H9 (cell line): ENCODE measurements at regions not wholly inside any gene's neighbourhood (a gene's known extent, or its start where the extent isn't known, plus 50 kb on each side); places are given as distances from the start of the nearest gene placed in this dataset.

Experiments used
- DNase-seq: peaks from one replicate; pipeline ENCODE4 v3.0.0-alpha.2; 2017
- H2AFZ ChIP-seq: one replicate; pipeline ENCODE4 v1.6.1; 2013; ENCODE audit warnings: mild to moderate bottlenecking, low read length, control low read depth, moderate library complexity
- H2AK5ac ChIP-seq: 2 replicates; pipeline ENCODE4 v1.6.1; 2013; ENCODE audit warnings: low read length, control low read depth, mixed read lengths; ENCODE audit not compliant: insufficient read length
- H2BK120ac ChIP-seq: one replicate; pipeline ENCODE4 v1.6.1; 2013; ENCODE audit warnings: low read depth, mild to moderate bottlenecking, low read length, control low read depth, inconsistent platforms; ENCODE audit not compliant: poor library complexity, severe bottlenecking
- H2BK12ac ChIP-seq: 2 replicates; pipeline ENCODE4 v1.6.1; 2013; ENCODE audit warnings: low read length, control low read depth, mixed read lengths, low read depth; ENCODE audit not compliant: insufficient read length
- H2BK15ac ChIP-seq: 2 replicates; pipeline ENCODE4 v1.6.1; 2013; ENCODE audit warnings: low read depth, low read length, control low read depth
- H2BK20ac ChIP-seq: one replicate; pipeline ENCODE4 v1.6.1; 2013; ENCODE audit warnings: low read depth, mild to moderate bottlenecking, low read length, control low read depth, inconsistent platforms; ENCODE audit not compliant: poor library complexity, severe bottlenecking
- H2BK5ac ChIP-seq: 2 replicates; pipeline ENCODE4 v1.6.1; 2013; ENCODE audit warnings: low read length, control low read depth, mixed read lengths; ENCODE audit not compliant: insufficient read length
- H3K14ac ChIP-seq: 2 replicates; pipeline ENCODE4 v1.6.1; 2013; ENCODE audit warnings: low read length, control low read depth; ENCODE audit not compliant: insufficient read depth
- H3K18ac ChIP-seq: 2 replicates; pipeline ENCODE4 v1.6.1; 2013; ENCODE audit warnings: low read depth, mild to moderate bottlenecking, mixed read lengths, low read length, control low read depth; ENCODE audit not compliant: insufficient read length
- H3K23ac ChIP-seq: 2 replicates; pipeline ENCODE4 v1.6.1; 2013; ENCODE audit warnings: low read length, control low read depth, mixed read lengths, low read depth; ENCODE audit not compliant: insufficient read length
- H3K23me2 ChIP-seq: 2 replicates; pipeline ENCODE4 v1.6.1; 2013; ENCODE audit warnings: low read depth, mild to moderate bottlenecking, mixed read lengths, low read length, control low read depth; ENCODE audit not compliant: insufficient read length, poor library complexity, severe bottlenecking
- H3K27ac ChIP-seq: 2 replicates; pipeline ENCODE4 v1.5.1; 2013; ENCODE audit warnings: low read length, control low read depth, mixed read lengths, low read depth; ENCODE audit not compliant: insufficient read length
- H3K27me3 ChIP-seq: 2 replicates; pipeline ENCODE4 v1.6.1; 2013; ENCODE audit warnings: low read length, control low read depth, inconsistent platforms; ENCODE audit not compliant: insufficient read depth
- H3K4ac ChIP-seq: 2 replicates; pipeline ENCODE4 v1.6.1; 2013; ENCODE audit warnings: low read depth, mild to moderate bottlenecking, control low read depth, inconsistent platforms, low read length, moderate library complexity
- H3K4me1 ChIP-seq: 2 replicates; pipeline ENCODE4 v1.6.1; 2013; ENCODE audit warnings: low read length, control low read depth, inconsistent platforms; ENCODE audit not compliant: insufficient read depth
- H3K4me2 ChIP-seq: 2 replicates; pipeline ENCODE4 v1.6.1; 2013; ENCODE audit warnings: low read length, control low read depth, mixed read lengths; ENCODE audit not compliant: insufficient read length, insufficient read depth
- H3K56ac ChIP-seq: 2 replicates; pipeline ENCODE4 v1.6.1; 2013; ENCODE audit warnings: low read depth, mild to moderate bottlenecking, mixed read lengths, low read length, control low read depth; ENCODE audit not compliant: insufficient read length
- H3K79me1 ChIP-seq: 2 replicates; pipeline ENCODE4 v1.6.1; 2013; ENCODE audit warnings: low read depth, mild to moderate bottlenecking, moderate library complexity, low read length, control low read depth, inconsistent platforms; ENCODE audit not compliant: insufficient read depth, poor library complexity, severe bottlenecking
- H3K79me2 ChIP-seq: 2 replicates; pipeline ENCODE4 v1.6.1; 2013; ENCODE audit warnings: low read length, control low read depth, inconsistent platforms; ENCODE audit not compliant: insufficient read depth
- H3K9ac ChIP-seq: 2 replicates; pipeline ENCODE4 v1.6.1; 2013; ENCODE audit warnings: low read length, control low read depth, mixed read lengths; ENCODE audit not compliant: insufficient read length; ENCODE audit errors: extremely low read depth
- H3K9me3 ChIP-seq: one replicate; pipeline ENCODE4 v1.6.1; 2013; ENCODE audit warnings: low read depth, low read length, inconsistent platforms; ENCODE audit not compliant: control insufficient read depth
- H3T11ph ChIP-seq: one replicate; pipeline ENCODE4 v1.6.1; 2013; ENCODE audit warnings: mild to moderate bottlenecking, low read length, control low read depth, inconsistent platforms
- H4K20me1 ChIP-seq: one replicate; pipeline ENCODE4 v1.6.1; 2013; ENCODE audit not compliant: control insufficient read depth, insufficient read length, insufficient read depth
- H4K5ac ChIP-seq: 2 replicates; pipeline ENCODE4 v1.6.1; 2013; ENCODE audit warnings: low read depth, mild to moderate bottlenecking, mixed read lengths, low read length, control low read depth; ENCODE audit not compliant: insufficient read length
- H4K8ac ChIP-seq: replicated peaks from 2 replicates; pipeline ENCODE4 v1.6.1; 2013; ENCODE audit warnings: low read length, control low read depth, mixed read lengths, low read depth; ENCODE audit not compliant: insufficient read length
- H4K91ac ChIP-seq: 2 replicates; pipeline ENCODE4 v1.6.1; 2013; ENCODE audit warnings: low read depth, mild to moderate bottlenecking, moderate library complexity, mixed read lengths, low read length, control low read depth; ENCODE audit not compliant: insufficient read length
- H3K27ac Mint-ChIP-seq, 3 experiments: 2 replicates in 2 of 3; 3 replicates in 1 of 3; pipeline ENCODE4 v1.8.0; 2020 to 2021; ENCODE audit warnings: mixed read lengths in 3 of 3, mild to moderate bottlenecking in 1 of 3, moderate library complexity in 1 of 3
- H3K27me3 Mint-ChIP-seq: 2 replicates; pipeline ENCODE4 v1.8.0; 2021; ENCODE audit warnings: low read depth, mild to moderate bottlenecking, moderate library complexity, mixed read lengths
- H3K36me3 Mint-ChIP-seq, 3 experiments: 2 replicates in 2 of 3; 3 replicates in 1 of 3; pipeline ENCODE4 v1.8.0; 2020 to 2021; ENCODE audit warnings: low read depth in 3 of 3, mixed read lengths in 3 of 3; ENCODE audit not compliant: insufficient read depth in 1 of 3
- H3K4me1 Mint-ChIP-seq, 2 experiments: 2 replicates each; pipeline ENCODE4 v1.8.0; 2020; ENCODE audit warnings: mixed read lengths in 2 of 2
- H3K4me3 Mint-ChIP-seq, 2 experiments: 2 replicates in 1 of 2; 3 replicates in 1 of 2; pipeline ENCODE4 v1.8.0; 2020 to 2021; ENCODE audit warnings: mild to moderate bottlenecking in 2 of 2, mixed read lengths in 2 of 2, moderate library complexity in 1 of 2
- H3K9me3 Mint-ChIP-seq, 2 experiments: 2 replicates in 1 of 2; 3 replicates in 1 of 2; pipeline ENCODE4 v1.8.0; 2020; ENCODE audit warnings: mild to moderate bottlenecking in 2 of 2, mixed read lengths in 2 of 2, moderate library complexity in 1 of 2
- CTCF ChIP-seq: fragments of 200-600 bp; sonication (generic); conservative IDR thresholded peaks from 3 replicates; pipeline ENCODE4 v1.8.0; 2021; ENCODE audit warnings: antibody characterized with exemption, mild to moderate bottlenecking
- WGBS: extraction: QIAGEN DNeasy Blood & Tissue Kit; methylation state at CpG from one replicate; pipeline ENCODE4 v1.1.7; 2013; ENCODE audit warnings: missing lambda C conversion rate, low lambda C conversion rate, mixed read lengths; ENCODE audit not compliant: insufficient read length; ENCODE audit errors: extremely low coverage; 5-methylcytosine and 5-hydroxymethylcytosine counted together

GRCh38 chr17:34090593-34090992 lies 164.5 kb upstream of the CCL2 start:
- Histone ChIP-seq H2BK20ac (no peak overlapping the region), H4K5ac (no peak overlapping the region), H2AFZ (no peak overlapping the region), H3K9me3 (no peaks in the 10 kb centered on the region), H3K4ac (no peak overlapping the region), H3K4me2 (no peak overlapping the region), H3K4me1 (no peaks in the 10 kb centered on the region), H3K23ac (no peak overlapping the region), H3K79me1 (no peaks in the 10 kb centered on the region), H4K20me1 (no peaks in the 10 kb centered on the region), H4K91ac (no peak overlapping the region), H3T11ph (no peak overlapping the region), H3K14ac (no peak overlapping the region), H3K9ac (no peak overlapping the region), H2AK5ac (no peak overlapping the region), H2BK15ac (no peak overlapping the region), H2BK5ac (no peak overlapping the region), H2BK120ac (no peak overlapping the region), H3K79me2 (no peaks in the 10 kb centered on the region), H3K56ac (no peak overlapping the region), H3K23me2 (no peaks in the 10 kb centered on the region), H4K8ac (no peak overlapping the region), H3K18ac (no peak overlapping the region), H3K27ac (no peak overlapping the region), H3K27me3 (no peaks in the 10 kb centered on the region), H2BK12ac (no peak overlapping the region)
- Mint-ChIP-seq H3K27me3 (no peaks in the 10 kb centered on the region; the same call in none of the 2 replicates), H3K36me3 (peaks cover 4 to 11% (median 8%) of the 10 kb centered on the region in 3 experiments; a peak in 5 of 7 replicates), H3K9me3 (peaks cover 16 to 18% of the 10 kb centered on the region in 2 experiments), H3K4me3 (no peak overlapping the region), H3K4me1 (0 out of 4 replicates have a peak, but pooled peaks cover 0 to 2% of the 10 kb centered on the region in 2 experiments), H3K27ac (no peak overlapping the region)
- DNase-seq = no peak
- TF ChIP-seq CTCF = no peak
- WGBS = no CpG with 5 or more reads among the region's 1 CpG
